WTC11 (cell line): ENCODE measurements at regions not wholly inside any gene's neighbourhood (a gene's known extent, or its start where the extent isn't known, plus 50 kb on each side); places are given as distances from the start of the nearest gene placed in this dataset.

ENCODE experiments used
- ATAC-seq: fragments of 200-7000 bp; cut with Tn5 transposase; 2 replicates; pipeline ENCODE4 v1.10.0; 2021; ENCODE audit warnings: mild to moderate bottlenecking, moderate library complexity
- CTCF ChIA-PET: fragments of 300-600 bp; sonication (Branson Sonifier 250); formaldehyde crosslinking; loops from one replicate; lab custom pipeline; 2021; ENCODE audit warnings: antibody characterized with exemption; lab: Charles Lee
- POLR2A ChIA-PET: fragments of 350-600 bp; sonication (Branson Sonifier 250); formaldehyde crosslinking; loops from one replicate; lab custom pipeline; 2021; ENCODE audit warnings: antibody characterized with exemption; lab: Charles Lee
- DNase-seq: peaks from one replicate; pipeline ENCODE4 v3.0.0; 2021; ENCODE audit warnings: low spot score
- H3K27ac Mint-ChIP-seq: 2 replicates; pipeline ENCODE4 v1.8.0; 2021; ENCODE audit warnings: mixed read lengths
- H3K27me3 Mint-ChIP-seq: 2 replicates; pipeline ENCODE4 v1.8.0; 2021; ENCODE audit warnings: low read depth, mild to moderate bottlenecking, moderate library complexity, mixed read lengths
- H3K36me3 Mint-ChIP-seq: 2 replicates; pipeline ENCODE4 v1.8.0; 2021; ENCODE audit warnings: mixed read lengths
- H3K4me1 Mint-ChIP-seq: 2 replicates; pipeline ENCODE4 v1.8.0; 2022; ENCODE audit warnings: mixed read lengths
- H3K4me3 Mint-ChIP-seq: 2 replicates; pipeline ENCODE4 v1.8.0; 2021; ENCODE audit warnings: mild to moderate bottlenecking, moderate library complexity, mixed read lengths
- H3K9me3 Mint-ChIP-seq: 2 replicates; pipeline ENCODE4 v1.8.0; 2021; ENCODE audit warnings: mixed read lengths
- EMX1 ChIP-seq: fragments of 250-450 bp; sonication (Bioruptor Pico); IDR thresholded peaks from 2 replicates; pipeline ENCODE4 v1.8.0; 2021; ENCODE audit warnings: mild to moderate bottlenecking
- ESRRA ChIP-seq: sonication (generic); formaldehyde crosslinking; IDR thresholded peaks from 2 replicates; pipeline ENCODE4 v1.8.1; 2022; ENCODE audit warnings: mild to moderate bottlenecking, missing genetic modification reagents, borderline replicate concordance
- FOXP1 ChIP-seq: sonication (generic); formaldehyde crosslinking; IDR thresholded peaks from 2 replicates; pipeline ENCODE4 v1.8.0; 2022; ENCODE audit warnings: missing genetic modification reagents, mild to moderate bottlenecking, moderate library complexity, borderline replicate concordance
- GTF2I ChIP-seq: fragments of 250-450 bp; sonication (Bioruptor Pico); conservative IDR thresholded peaks from 2 replicates; pipeline ENCODE4 v1.4.0; 2021; ENCODE audit warnings: mild to moderate bottlenecking
- MXD4 ChIP-seq: fragments of 250-450 bp; sonication (Bioruptor Pico); IDR thresholded peaks from 2 replicates; pipeline ENCODE4 v1.8.0; 2021; ENCODE audit warnings: mild to moderate bottlenecking, moderate library complexity, borderline replicate concordance
- NFYB ChIP-seq: sonication (generic); formaldehyde crosslinking; conservative IDR thresholded peaks from 2 replicates; pipeline ENCODE4 v1.8.0; 2022; ENCODE audit warnings: low read depth, missing genetic modification reagents
- NR1H2 ChIP-seq: sonication (generic); formaldehyde crosslinking; IDR thresholded peaks from 2 replicates; pipeline ENCODE4 v1.9.0; 2021; ENCODE audit warnings: mild to moderate bottlenecking, moderate library complexity, missing genetic modification reagents
- NR2C2 ChIP-seq: sonication (generic); formaldehyde crosslinking; IDR thresholded peaks from 2 replicates; pipeline ENCODE4 v1.8.0; 2022; ENCODE audit warnings: mild to moderate bottlenecking, missing genetic modification reagents
- PRDM15 ChIP-seq: sonication (generic); formaldehyde crosslinking; IDR thresholded peaks from 2 replicates; pipeline ENCODE4 v1.8.0; 2022; ENCODE audit warnings: missing genetic modification reagents
- PRRX2 ChIP-seq: fragments of 250-450 bp; sonication (Bioruptor Pico); IDR thresholded peaks from 2 replicates; pipeline ENCODE4 v1.8.0; 2021; ENCODE audit warnings: mild to moderate bottlenecking
- RELA ChIP-seq: sonication (generic); formaldehyde crosslinking; IDR thresholded peaks from 2 replicates; pipeline ENCODE4 v1.8.1; 2022; ENCODE audit warnings: missing genetic modification reagents, mild to moderate bottlenecking, borderline replicate concordance
- SMAD4 ChIP-seq: sonication (generic); formaldehyde crosslinking; IDR thresholded peaks from 2 replicates; pipeline ENCODE4 v1.8.0; 2022; ENCODE audit warnings: mild to moderate bottlenecking, missing genetic modification reagents
- SOX15 ChIP-seq: fragments of 250-450 bp; sonication (Bioruptor Pico); IDR thresholded peaks from 2 replicates; pipeline ENCODE4 v1.9.0; 2021; ENCODE audit warnings: mild to moderate bottlenecking
- USF1 ChIP-seq: sonication (generic); formaldehyde crosslinking; IDR thresholded peaks from 2 replicates; pipeline ENCODE4 v1.8.0; 2022; ENCODE audit warnings: mild to moderate bottlenecking, missing genetic modification reagents
- ZBTB21 ChIP-seq: sonication (generic); formaldehyde crosslinking; IDR thresholded peaks from 2 replicates; pipeline ENCODE4 v1.8.1; 2023; ENCODE audit warnings: mild to moderate bottlenecking, missing genetic modification reagents, borderline replicate concordance
- ZNF138 ChIP-seq: sonication (generic); formaldehyde crosslinking; conservative IDR thresholded peaks from 2 replicates; pipeline ENCODE4 v1.8.1; 2022; ENCODE audit warnings: mild to moderate bottlenecking, moderate library complexity, missing genetic modification reagents
- ZNF219 ChIP-seq: sonication (generic); formaldehyde crosslinking; IDR thresholded peaks from 2 replicates; pipeline ENCODE4 v1.8.0; 2023; ENCODE audit warnings: missing genetic modification reagents, mild to moderate bottlenecking, borderline replicate concordance
- ZNF512 ChIP-seq: sonication (generic); formaldehyde crosslinking; IDR thresholded peaks from 2 replicates; pipeline ENCODE4 v1.8.1; 2022; ENCODE audit warnings: missing genetic modification reagents, borderline replicate concordance
- ZNF671 ChIP-seq: fragments of 250-450 bp; sonication (Bioruptor Pico); IDR thresholded peaks from 2 replicates; pipeline ENCODE4 v1.8.0; 2021; ENCODE audit warnings: mild to moderate bottlenecking
- TF ChIP-seq, protein P1 (sequence below): sonication (generic); formaldehyde crosslinking; IDR thresholded peaks from 2 replicates; pipeline ENCODE4 v1.8.0; 2022; ENCODE audit warnings: mild to moderate bottlenecking, missing genetic modification reagents
- TF ChIP-seq, protein P2 (sequence below): sonication (generic); formaldehyde crosslinking; IDR thresholded peaks from 2 replicates; pipeline ENCODE4 v1.8.1; 2022; ENCODE audit warnings: low read depth, mild to moderate bottlenecking, moderate library complexity, missing genetic modification reagents, borderline replicate concordance

DNA sequence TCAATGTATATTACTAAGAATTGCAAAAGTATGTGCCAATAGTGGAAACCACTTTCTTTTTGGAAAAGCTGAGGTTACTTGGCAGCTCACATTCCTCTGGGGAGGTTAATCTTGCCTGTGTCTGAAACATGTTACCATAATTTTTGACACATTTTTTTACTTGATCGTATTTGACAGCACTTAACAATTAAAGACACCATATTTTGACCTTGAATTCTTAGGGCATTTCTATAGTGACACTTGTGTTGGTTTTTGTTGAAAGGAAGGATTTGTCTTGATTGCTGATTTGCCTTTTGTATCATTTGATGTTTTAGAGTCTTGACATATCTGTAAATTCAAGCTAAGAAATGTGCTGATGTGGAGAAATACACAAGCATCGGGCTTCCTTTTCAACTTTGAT, 2135.5 kb downstream of the PCDH7 start (continued):
- TF ChIP-seq NFYB (CRISPR knock-in tag), result no peak

DNA sequence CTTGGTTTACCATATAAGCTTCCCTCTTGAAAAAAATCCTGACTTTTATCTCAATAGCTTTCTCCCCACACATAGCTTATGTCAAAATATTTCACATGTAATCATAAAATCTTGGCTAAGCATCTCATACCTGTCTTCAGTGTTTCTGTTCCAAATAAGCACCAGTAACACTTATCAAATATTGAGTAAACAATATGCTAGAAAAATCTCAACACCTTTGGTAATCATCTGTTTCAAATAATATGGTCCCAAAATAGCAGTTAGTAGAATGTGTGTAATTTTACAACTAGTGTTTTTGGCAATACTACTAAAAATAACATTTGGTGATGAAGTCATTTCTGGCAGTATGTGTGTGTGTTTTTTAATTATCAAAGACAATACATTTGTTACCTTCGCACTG, 2138.2 kb downstream of the PCDH7 start:
- POLR2A ChIA-PET, result no interaction called here
- H3K4me3 Mint-ChIP-seq, result no peak overlapping the region
- ATAC-seq (no peak), DNase-seq (no peak)
- no peaks in the 10 kb centered on the region; the same call in 1 of the 2 replicates for H3K36me3 Mint-ChIP-seq
- CTCF ChIA-PET, result no interaction called here
- H3K27ac Mint-ChIP-seq, result no peak overlapping the region
- no peaks in the 10 kb centered on the region for H3K4me1 Mint-ChIP-seq
- no peaks in the 10 kb centered on the region for H3K27me3 Mint-ChIP-seq
- no peak for TF ChIP-seq MXD4 (CRISPR knock-in tag)
- TF ChIP-seq, protein P1, sequence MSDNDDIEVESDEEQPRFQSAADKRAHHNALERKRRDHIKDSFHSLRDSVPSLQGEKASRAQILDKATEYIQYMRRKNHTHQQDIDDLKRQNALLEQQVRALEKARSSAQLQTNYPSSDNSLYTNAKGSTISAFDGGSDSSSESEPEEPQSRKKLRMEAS, result no peak
- no peak for TF ChIP-seq GTF2I (CRISPR knock-in tag)
- no peak for TF ChIP-seq ZNF671 (CRISPR knock-in tag)
- no peak for TF ChIP-seq PRRX2 (CRISPR knock-in tag)
- TF ChIP-seq ZNF219 (CRISPR knock-in tag), result no peak
- TF ChIP-seq PRDM15 (CRISPR knock-in tag), result no peak
- TF ChIP-seq NR1H2, result no peak
- TF ChIP-seq, protein P2, sequence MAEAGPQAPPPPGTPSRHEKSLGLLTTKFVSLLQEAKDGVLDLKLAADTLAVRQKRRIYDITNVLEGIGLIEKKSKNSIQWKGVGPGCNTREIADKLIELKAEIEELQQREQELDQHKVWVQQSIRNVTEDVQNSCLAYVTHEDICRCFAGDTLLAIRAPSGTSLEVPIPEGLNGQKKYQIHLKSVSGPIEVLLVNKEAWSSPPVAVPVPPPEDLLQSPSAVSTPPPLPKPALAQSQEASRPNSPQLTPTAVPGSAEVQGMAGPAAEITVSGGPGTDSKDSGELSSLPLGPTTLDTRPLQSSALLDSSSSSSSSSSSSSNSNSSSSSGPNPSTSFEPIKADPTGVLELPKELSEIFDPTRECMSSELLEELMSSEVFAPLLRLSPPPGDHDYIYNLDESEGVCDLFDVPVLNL (CRISPR knock-in tag), result no peak
- TF ChIP-seq SMAD4, result no peak
- TF ChIP-seq NR2C2 (CRISPR knock-in tag), result no peak
- no peak for TF ChIP-seq RELA (CRISPR knock-in tag)
- no peak for TF ChIP-seq ZNF138 (CRISPR knock-in tag)
- TF ChIP-seq SOX15, result no peak
- TF ChIP-seq ESRRA (CRISPR knock-in tag), result no peak
- H3K9me3 Mint-ChIP-seq, result peaks cover 12% of the 10 kb centered on the region

- CTCF ChIA-PET, result no interaction called here
- no peaks in the 10 kb centered on the region for H3K27me3 Mint-ChIP-seq
- H3K4me1 Mint-ChIP-seq, result no peaks in the 10 kb centered on the region
- no peak overlapping the region for H3K27ac Mint-ChIP-seq
- peaks cover 12% of the 10 kb centered on the region for H3K9me3 Mint-ChIP-seq
- H3K4me3 Mint-ChIP-seq, result no peak overlapping the region
- no peak for TF ChIP-seq ZNF671 (CRISPR knock-in tag)
- ATAC-seq (no peak), DNase-seq (no peak)
- POLR2A ChIA-PET, result no interaction called here
- H3K36me3 Mint-ChIP-seq, result no peaks in the 10 kb centered on the region; the same call in 1 of the 2 replicates
Measured at GRCh38 chr4:32858971-32859370, 2138.8 kb downstream of the PCDH7 start.

GRCh38 chr4:32864713-32865351, 2144.7 kb downstream of the PCDH7 start:
- no peak for TF ChIP-seq MXD4 (CRISPR knock-in tag)
- no peak for TF ChIP-seq NR2C2 (CRISPR knock-in tag)
- TF ChIP-seq ZBTB21 (CRISPR knock-in tag), result no peak
- TF ChIP-seq USF1 (CRISPR knock-in tag), result no peak
- no peak for TF ChIP-seq ZNF138 (CRISPR knock-in tag)
- TF ChIP-seq FOXP1 (CRISPR knock-in tag), result no peak
- no peak for TF ChIP-seq EMX1 (CRISPR knock-in tag)
- no peak for TF ChIP-seq ZNF512 (CRISPR knock-in tag)
- Mint-ChIP-seq H3K9me3 (peaks cover 10% of the 10 kb centered on the region; the same call in 1 of the 2 replicates), H3K27me3 (no peaks in the 10 kb centered on the region), H3K4me3 (no peak overlapping the region), H3K4me1 (no peaks in the 10 kb centered on the region), H3K36me3 (no peaks in the 10 kb centered on the region), H3K27ac (no peak overlapping the region)
- DNase-seq (no peak), ATAC-seq (no peak)
- ChIA-PET POLR2A (no interaction called here), CTCF (no interaction called here)
